ENCODE measurements at regions not wholly inside any gene's neighbourhood (a gene's known extent, or its start where the extent isn't known, plus 50 kb on each side); places are given as distances from the start of the nearest gene placed in this dataset.

DNA sequence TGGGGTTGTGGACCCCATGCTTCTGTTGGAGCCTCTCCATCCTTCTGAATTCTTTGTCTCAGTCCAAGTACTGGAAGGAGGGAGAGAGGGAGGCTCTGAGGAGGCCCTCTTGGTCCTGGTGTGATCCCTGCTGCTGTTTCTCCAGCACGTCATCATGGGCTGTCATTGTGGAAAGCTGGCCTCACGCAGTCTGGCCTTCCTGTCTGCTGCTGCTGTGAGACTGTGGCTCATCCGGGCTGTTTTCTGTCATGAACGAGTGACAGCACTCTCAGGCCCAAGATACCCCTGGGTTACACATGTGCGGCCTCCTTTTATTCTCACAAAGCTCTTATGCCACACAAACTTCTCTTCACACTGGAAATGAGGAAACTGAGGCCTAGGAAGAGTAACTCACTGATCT is 499.3 kb downstream of the CCDC171 start:
- Histone ChIP-seq H3K4me2 (ENCODE audit: extremely low read depth, insufficient read depth, low read length) (no peak overlapping the region), H2AFZ (ENCODE audit: low read length) (no peak overlapping the region), H3K4me1 (ENCODE audit: control insufficient read depth, extremely low read depth, insufficient read depth, low read length) (no peaks in the 10 kb centered on the region), H3K27ac (ENCODE audit: insufficient read depth, low read length) (no peak overlapping the region), H3K4me3 (replicated peaks in 1 of 4; ENCODE audit: control extremely low read depth in 1 of 4, insufficient read depth in 1 of 4, low read depth in 3 of 4, low read length in 4 of 4) (no peak overlapping the region), H3K9me3 (ENCODE audit: control insufficient read depth, insufficient read depth, low read depth, low read length) (no peaks in the 10 kb centered on the region), H3K36me3 (ENCODE audit: control insufficient read depth, insufficient read depth, low read length) (no peaks in the 10 kb centered on the region), H3K9ac (ENCODE audit: insufficient read depth, low read length) (no peak overlapping the region), H3K79me2 (ENCODE audit: control insufficient read depth, insufficient read depth, low read length) (no peaks in the 10 kb centered on the region), H3K27me3 (ENCODE audit: control insufficient read depth, insufficient read depth, low read length) (no peaks in the 10 kb centered on the region), H4K20me1 (ENCODE audit: control insufficient read depth, extremely low read depth, insufficient read depth, low read length) (no peaks in the 10 kb centered on the region)
- TF ChIP-seq, protein P1, sequence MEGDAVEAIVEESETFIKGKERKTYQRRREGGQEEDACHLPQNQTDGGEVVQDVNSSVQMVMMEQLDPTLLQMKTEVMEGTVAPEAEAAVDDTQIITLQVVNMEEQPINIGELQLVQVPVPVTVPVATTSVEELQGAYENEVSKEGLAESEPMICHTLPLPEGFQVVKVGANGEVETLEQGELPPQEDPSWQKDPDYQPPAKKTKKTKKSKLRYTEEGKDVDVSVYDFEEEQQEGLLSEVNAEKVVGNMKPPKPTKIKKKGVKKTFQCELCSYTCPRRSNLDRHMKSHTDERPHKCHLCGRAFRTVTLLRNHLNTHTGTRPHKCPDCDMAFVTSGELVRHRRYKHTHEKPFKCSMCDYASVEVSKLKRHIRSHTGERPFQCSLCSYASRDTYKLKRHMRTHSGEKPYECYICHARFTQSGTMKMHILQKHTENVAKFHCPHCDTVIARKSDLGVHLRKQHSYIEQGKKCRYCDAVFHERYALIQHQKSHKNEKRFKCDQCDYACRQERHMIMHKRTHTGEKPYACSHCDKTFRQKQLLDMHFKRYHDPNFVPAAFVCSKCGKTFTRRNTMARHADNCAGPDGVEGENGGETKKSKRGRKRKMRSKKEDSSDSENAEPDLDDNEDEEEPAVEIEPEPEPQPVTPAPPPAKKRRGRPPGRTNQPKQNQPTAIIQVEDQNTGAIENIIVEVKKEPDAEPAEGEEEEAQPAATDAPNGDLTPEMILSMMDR (conservative IDR thresholded peaks at IDR 0.05 in 1 of 2, IDR thresholded peaks at IDR 0.05 in 1 of 2; ENCODE audit: low read depth in 1 of 2, low read length in 2 of 2): no peak
- TF ChIP-seq EZH2 (IDR thresholded peaks at IDR 0.05; ENCODE audit: low read length, missing control alignments): no peak
- no peak for DNase-seq (ENCODE audit: low read depth in 2 of 2)

DNA sequence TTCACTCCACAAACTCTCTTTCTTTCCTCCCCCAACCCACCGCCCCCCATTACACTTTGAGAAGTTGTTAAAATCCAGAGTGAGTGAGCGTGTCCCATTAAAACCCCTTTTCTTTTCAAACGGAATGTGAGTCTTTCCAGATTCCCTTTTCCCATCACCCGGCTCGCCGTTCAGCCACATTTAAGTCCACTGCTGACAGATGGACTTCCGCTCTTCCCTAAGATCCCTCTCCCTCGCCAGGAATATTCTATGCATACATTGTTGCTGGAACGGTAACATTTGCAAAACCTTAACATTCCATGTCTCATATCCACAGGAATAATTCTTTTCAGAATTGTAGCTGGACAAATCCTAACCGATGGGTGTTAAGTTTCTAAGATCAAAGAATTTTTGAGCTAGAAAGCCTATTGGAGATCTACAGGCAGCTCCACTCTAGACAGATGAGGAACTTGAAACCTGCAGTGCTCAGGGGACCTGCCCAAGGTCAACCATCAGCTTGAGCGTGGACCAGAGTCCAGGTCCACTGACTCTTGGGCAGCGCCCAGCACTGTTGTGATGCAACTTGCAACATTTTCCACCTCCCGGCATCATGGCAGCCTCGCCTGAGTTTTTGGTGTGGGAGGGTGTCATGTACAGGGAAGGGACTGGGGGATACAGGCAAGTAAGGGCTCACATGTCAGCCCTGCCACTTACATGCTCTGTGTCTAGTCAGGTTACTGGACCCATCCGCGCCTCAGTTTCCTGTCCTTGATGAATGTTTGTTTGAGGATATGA is 500.1 kb downstream of the CCDC171 start:
- Histone ChIP-seq H3K9ac (ENCODE audit: insufficient read depth, low read length) (no peak overlapping the region), H4K20me1 (ENCODE audit: control insufficient read depth, extremely low read depth, insufficient read depth, low read length) (no peaks in the 10 kb centered on the region), H3K36me3 (ENCODE audit: control insufficient read depth, insufficient read depth, low read length) (no peaks in the 10 kb centered on the region), H2AFZ (ENCODE audit: low read length) (no peak overlapping the region), H3K27ac (ENCODE audit: insufficient read depth, low read length) (no peak overlapping the region), H3K4me3 (replicated peaks in 1 of 4; ENCODE audit: control extremely low read depth in 1 of 4, insufficient read depth in 1 of 4, low read depth in 3 of 4, low read length in 4 of 4) (no peak overlapping the region), H3K4me1 (ENCODE audit: control insufficient read depth, extremely low read depth, insufficient read depth, low read length) (no peaks in the 10 kb centered on the region), H3K79me2 (ENCODE audit: control insufficient read depth, insufficient read depth, low read length) (no peaks in the 10 kb centered on the region), H3K4me2 (ENCODE audit: extremely low read depth, insufficient read depth, low read length) (no peak overlapping the region), H3K27me3 (ENCODE audit: control insufficient read depth, insufficient read depth, low read length) (no peaks in the 10 kb centered on the region), H3K9me3 (ENCODE audit: control insufficient read depth, insufficient read depth, low read depth, low read length) (no peaks in the 10 kb centered on the region)
- no peak for DNase-seq (ENCODE audit: low read depth in 2 of 2)
- TF ChIP-seq EZH2 (IDR thresholded peaks at IDR 0.05; ENCODE audit: low read length, missing control alignments): no peak
- TF ChIP-seq, protein P1 (conservative IDR thresholded peaks at IDR 0.05 in 1 of 2, IDR thresholded peaks at IDR 0.05 in 1 of 2; ENCODE audit: low read depth in 1 of 2, low read length in 2 of 2): no peak

DNA sequence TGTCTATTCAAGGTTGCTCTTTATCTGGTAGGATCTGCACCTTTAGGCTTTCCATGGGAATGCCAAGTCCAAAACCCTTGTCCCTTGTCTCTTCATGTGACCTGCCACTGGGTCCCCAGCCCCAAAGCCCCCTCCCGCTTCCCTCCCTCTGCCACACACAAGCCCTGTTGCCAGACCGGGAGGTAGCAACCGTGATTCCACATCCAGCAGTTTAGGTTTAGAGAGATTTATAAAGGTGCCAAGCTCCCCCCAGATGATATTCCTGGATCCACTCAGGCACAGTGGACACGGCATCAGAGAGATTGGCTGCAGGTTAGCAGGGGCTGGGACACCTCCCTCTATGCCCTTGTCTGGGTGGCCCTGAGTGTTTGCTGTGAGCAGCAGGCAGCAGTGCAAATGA is 504.7 kb downstream of the CCDC171 start:
- no peak overlapping the region for H3K4me2 ChIP-seq (ENCODE audit: extremely low read depth, insufficient read depth, low read length)

More for the DNA sequence above, 504.7 kb downstream of the CCDC171 start:
- no peak overlapping the region for H2AFZ ChIP-seq (ENCODE audit: low read length)
- no peak overlapping the region for H3K27ac ChIP-seq (ENCODE audit: insufficient read depth, low read length)
- no peaks in the 10 kb centered on the region for H3K36me3 ChIP-seq (ENCODE audit: control insufficient read depth, insufficient read depth, low read length)
- H3K79me2 ChIP-seq (ENCODE audit: control insufficient read depth, insufficient read depth, low read length): no peaks in the 10 kb centered on the region
- no peaks in the 10 kb centered on the region for H4K20me1 ChIP-seq (ENCODE audit: control insufficient read depth, extremely low read depth, insufficient read depth, low read length)
- no peak overlapping the region for H3K9ac ChIP-seq (ENCODE audit: insufficient read depth, low read length)
- H3K4me3 ChIP-seq (replicated peaks in 1 of 4; ENCODE audit: control extremely low read depth in 1 of 4, insufficient read depth in 1 of 4, low read depth in 3 of 4, low read length in 4 of 4): no peak overlapping the region
- no peaks in the 10 kb centered on the region for H3K9me3 ChIP-seq (ENCODE audit: control insufficient read depth, insufficient read depth, low read depth, low read length)
- TF ChIP-seq EZH2 (IDR thresholded peaks at IDR 0.05; ENCODE audit: low read length, missing control alignments): no peak
- TF ChIP-seq, protein P1 (conservative IDR thresholded peaks at IDR 0.05 in 1 of 2, IDR thresholded peaks at IDR 0.05 in 1 of 2; ENCODE audit: low read depth in 1 of 2, low read length in 2 of 2): no peak
- DNase-seq (ENCODE audit: low read depth in 2 of 2): no peak
- peaks cover 3% of the 10 kb centered on the region for H3K4me1 ChIP-seq (ENCODE audit: control insufficient read depth, extremely low read depth, insufficient read depth, low read length)
- no peaks in the 10 kb centered on the region for H3K27me3 ChIP-seq (ENCODE audit: control insufficient read depth, insufficient read depth, low read length)

Data from fibroblast of lung (primary cell).